ENCODE measurements at regions not wholly inside any gene's neighbourhood (a gene's known extent, or its start where the extent isn't known, plus 50 kb on each side); places are given as distances from the start of the nearest gene placed in this dataset.

- DNase-seq (ENCODE audit: low spot score): no peak
Measured at GRCh38 chr6:156146891-156147290, 630.3 kb upstream of the ARID1B start.

GRCh38 chr6:156131221-156131903 lies 645.8 kb upstream of the ARID1B start:
- no peak for DNase-seq (ENCODE audit: low spot score)

GRCh38 chr6:156126535-156126934 lies 650.6 kb upstream of the ARID1B start:
- DNase-seq (ENCODE audit: low spot score): no peak

GRCh38 chr6:156125844-156126243 lies 651.3 kb upstream of the ARID1B start:
- no peak for DNase-seq (ENCODE audit: low spot score)

- no peak for DNase-seq (ENCODE audit: low spot score)
Measured at GRCh38 chr6:156123731-156124130, 653.4 kb upstream of the ARID1B start.

- no peak for DNase-seq (ENCODE audit: low spot score)
Measured at GRCh38 chr6:156121973-156122372, 655.2 kb upstream of the ARID1B start.

- DNase-seq (ENCODE audit: low spot score): no peak
Measured at GRCh38 chr6:156114541-156114940, 658.9 kb upstream of the NOX3 start.

GRCh38 chr6:156113631-156114030 lies 658.0 kb upstream of the NOX3 start:
- no peak for DNase-seq (ENCODE audit: low spot score)

- DNase-seq (ENCODE audit: low spot score): no peak
Measured at GRCh38 chr6:156111913-156112312, 656.3 kb upstream of the NOX3 start.

GRCh38 chr6:156110249-156110648 lies 654.6 kb upstream of the NOX3 start:
- DNase-seq (ENCODE audit: low spot score): no peak

- DNase-seq (ENCODE audit: low spot score): no peak
Measured at GRCh38 chr6:156109713-156110112, 654.1 kb upstream of the NOX3 start.

- no peak for DNase-seq (ENCODE audit: low spot score)
Measured at GRCh38 chr6:156107624-156108101, 652.0 kb upstream of the NOX3 start.

- no peak for DNase-seq (ENCODE audit: low spot score)
Measured at GRCh38 chr6:156102129-156102528, 646.5 kb upstream of the NOX3 start.

- DNase-seq (ENCODE audit: low spot score): no peak
Measured at GRCh38 chr6:156098839-156099238, 643.2 kb upstream of the NOX3 start.

GRCh38 chr6:156087487-156087886 lies 631.8 kb upstream of the NOX3 start:
- DNase-seq (ENCODE audit: low spot score): no peak

GRCh38 chr6:156082012-156082411 lies 626.4 kb upstream of the NOX3 start:
- DNase-seq (ENCODE audit: low spot score): no peak

GRCh38 chr6:156080371-156080770 lies 624.7 kb upstream of the NOX3 start:
- DNase-seq (ENCODE audit: low spot score): no peak

GRCh38 chr6:156068881-156069280 lies 613.2 kb upstream of the NOX3 start:
- DNase-seq (ENCODE audit: low spot score): no peak

- no peak for DNase-seq (ENCODE audit: low spot score)
Measured at GRCh38 chr6:156065849-156066248, 610.2 kb upstream of the NOX3 start.

GRCh38 chr6:156062091-156062563 lies 606.5 kb upstream of the NOX3 start:
- no peak for DNase-seq (ENCODE audit: low spot score)

- DNase-seq (ENCODE audit: low spot score): no peak
Measured at GRCh38 chr6:156061465-156061864, 605.8 kb upstream of the NOX3 start.

- DNase-seq (ENCODE audit: low spot score): no peak
Measured at GRCh38 chr6:156060013-156060412, 604.4 kb upstream of the NOX3 start.

- DNase-seq (ENCODE audit: low spot score): no peak
Measured at GRCh38 chr6:156058356-156058755, 602.7 kb upstream of the NOX3 start.

GRCh38 chr6:156057869-156058268 lies 602.2 kb upstream of the NOX3 start:
- DNase-seq (ENCODE audit: low spot score): no peak

Measured in AG08395 (cell line).